GM12891 (cell line): ENCODE measurements at regions not wholly inside any gene's neighbourhood (a gene's known extent, or its start where the extent isn't known, plus 50 kb on each side); places are given as distances from the start of the nearest gene placed in this dataset.

Experiments used
- PAX5 ChIP-seq: IDR thresholded peaks from 2 replicates; pipeline ENCODE4 v1.6.1; 2011; ENCODE audit warnings: low read length, moderate library complexity, mild to moderate bottlenecking; ENCODE audit not compliant: insufficient read depth, severe bottlenecking
- POLR2A ChIP-seq: IDR thresholded peaks from 2 replicates; pipeline ENCODE4 v1.6.1; 2011; ENCODE audit warnings: low read depth, low read length, control low read depth
- POLR2AphosphoS5 ChIP-seq: IDR thresholded peaks from 2 replicates; pipeline ENCODE4 v1.6.1; 2011; ENCODE audit warnings: low read depth, low read length, control low read depth
- POU2F2 ChIP-seq: IDR thresholded peaks from 2 replicates; pipeline ENCODE4 v1.6.1; 2011; ENCODE audit warnings: low read depth, mild to moderate bottlenecking, control low read depth, low read length, moderate library complexity
- SPI1 ChIP-seq: IDR thresholded peaks from 2 replicates; pipeline ENCODE4 v1.6.1; 2011; ENCODE audit warnings: low read depth, low read length, control low read depth
- TAF1 ChIP-seq: IDR thresholded peaks from 2 replicates; pipeline ENCODE4 v1.6.1; 2011; ENCODE audit warnings: low read depth, low read length, control low read depth

- TF ChIP-seq POLR2AphosphoS5 (no peak), POLR2A (no peak), SPI1 (no peak), TAF1 (no peak), POU2F2 (no peak), PAX5 (no peak)
Measured at GRCh38 chr12:93242154-93242972, 135.4 kb upstream of the NUDT4 start.
